H1 (cell line): ENCODE measurements at regions not wholly inside any gene's neighbourhood (a gene's known extent, or its start where the extent isn't known, plus 50 kb on each side); places are given as distances from the start of the nearest gene placed in this dataset.

Experiments used
- CTCF ChIA-PET: fragments of 300-600 bp; sonication (Branson Sonifier 250); formaldehyde crosslinking; loops from one replicate; lab custom pipeline; 2021; ENCODE audit not compliant: partially characterized antibody; lab: Charles Lee
- POLR2A ChIA-PET: fragments of 300-600 bp; sonication (Branson Sonifier 250); formaldehyde crosslinking; loops from one replicate; lab custom pipeline; 2021; ENCODE audit warnings: inconsistent platforms; ENCODE audit not compliant: partially characterized antibody; lab: Charles Lee
- DNase-seq, 2 experiments: peaks; one replicate each; pipeline versions ENCODE4 v3.0.0 to v3.0.0-alpha.2; 2010 to 2022; ENCODE audit warnings: low spot score in 2 of 2, low read depth in 1 of 2, mixed read lengths in 1 of 2
- FAIRE-seq: peaks from 2 replicates; lab custom pipeline; 2011; peaks lifted over from hg19 to GRCh38; lab: Jason Lieb, UNC
- H2AFZ ChIP-seq: 2 replicates; pipeline ENCODE4 v1.8.1; 2012; ENCODE audit warnings: low read length, inconsistent platforms
- H2AK5ac ChIP-seq: 2 replicates; pipeline ENCODE4 v1.6.1; 2013; ENCODE audit warnings: low read depth, low read length
- H2BK120ac ChIP-seq: replicated peaks from 2 replicates; pipeline ENCODE3; 2013; ENCODE audit warnings: low read depth, low read length, inconsistent platforms
- H2BK12ac ChIP-seq: 2 replicates; pipeline ENCODE4 v1.6.1; 2013; ENCODE audit warnings: low read depth, low read length
- H2BK15ac ChIP-seq: 2 replicates; pipeline ENCODE4 v1.6.1; 2013; ENCODE audit warnings: low read length
- H2BK20ac ChIP-seq: 2 replicates; pipeline ENCODE4 v1.6.1; 2013; ENCODE audit warnings: low read length
- H2BK5ac ChIP-seq: 2 replicates; pipeline ENCODE4 v1.6.1; 2013; ENCODE audit warnings: low read depth, low read length
- H3K14ac ChIP-seq: 2 replicates; pipeline ENCODE4 v1.6.1; 2013; ENCODE audit warnings: inconsistent platforms; ENCODE audit not compliant: insufficient read length
- H3K18ac ChIP-seq: 2 replicates; pipeline ENCODE4 v1.6.1; 2013; ENCODE audit warnings: low read length; ENCODE audit errors: extremely low read depth
- H3K23ac ChIP-seq: 2 replicates; pipeline ENCODE4 v1.6.1; 2013; ENCODE audit warnings: inconsistent platforms; ENCODE audit not compliant: insufficient read length
- H3K23me2 ChIP-seq: 2 replicates; pipeline ENCODE4 v1.6.1; 2013; ENCODE audit warnings: low read depth, low read length
- H3K27ac ChIP-seq: 2 replicates; pipeline ENCODE4 v1.6.1; 2011; ENCODE audit warnings: low read depth, low read length, inconsistent platforms
- H3K27me3 ChIP-seq, 4 experiments: replicated peaks in 1 of 4; 1 replicate in 1 of 4; 2 replicates in 3 of 4; pipeline versions ENCODE4 v1.6.1 to v1.8.1; 2011 to 2013; ENCODE audit warnings: low read length in 3 of 4, mild to moderate bottlenecking in 3 of 4, inconsistent platforms in 2 of 4, mixed read lengths in 2 of 4, moderate library complexity in 1 of 4; ENCODE audit not compliant: control insufficient read depth in 3 of 4, insufficient read depth in 3 of 4; ENCODE audit errors: extremely low read depth in 1 of 4
- H3K36me3 ChIP-seq, 4 experiments: 2 replicates each; pipeline versions ENCODE4 v1.6.1 to v1.8.1; 2011 to 2013; ENCODE audit warnings: mild to moderate bottlenecking in 4 of 4, low read length in 3 of 4, moderate library complexity in 2 of 4, control low read depth in 1 of 4, inconsistent platforms in 1 of 4; ENCODE audit not compliant: insufficient read depth in 4 of 4, control insufficient read depth in 2 of 4
- H3K4ac ChIP-seq: replicated peaks from 2 replicates; pipeline ENCODE3; 2013; ENCODE audit warnings: low read length, low read depth, mixed read lengths, inconsistent platforms; ENCODE audit not compliant: insufficient read length
- H3K4me1 ChIP-seq, 4 experiments: replicated peaks in 1 of 4; 1 replicate in 1 of 4; 2 replicates in 3 of 4; pipeline versions ENCODE4 v1.6.1 to v1.8.1; 2011 to 2013; ENCODE audit warnings: low read length in 3 of 4, inconsistent platforms in 2 of 4, mixed read lengths in 1 of 4; ENCODE audit not compliant: insufficient read depth in 4 of 4, control insufficient read depth in 3 of 4
- H3K4me2 ChIP-seq, 2 experiments: 2 replicates each; pipeline versions ENCODE4 v1.6.1 to v1.8.1; 2011 to 2013; ENCODE audit warnings: low read depth in 2 of 2, low read length in 2 of 2, control low read depth in 1 of 2, inconsistent platforms in 1 of 2, mild to moderate bottlenecking in 1 of 2; ENCODE audit not compliant: insufficient read depth in 1 of 2
- H3K4me3 ChIP-seq, 4 experiments: fragments of 200-600, 300-600 bp in 1 of 4; sonication (generic), shearing (Covaris generic), sonication (Bioruptor Twin) in 1 of 4; 2 replicates each; pipeline versions ENCODE4 v1.5.1 to v1.8.1; 2011 to 2016; ENCODE audit warnings: low read length in 4 of 4, low read depth in 3 of 4, control low read depth in 2 of 4, inconsistent platforms in 2 of 4, mild to moderate bottlenecking in 2 of 4, mixed read lengths in 1 of 4, moderate library complexity in 1 of 4; ENCODE audit not compliant: insufficient read depth in 2 of 4; ENCODE audit errors: extremely low read depth in 1 of 4
- H3K56ac ChIP-seq: replicated peaks from 2 replicates; pipeline ENCODE3; 2013; ENCODE audit warnings: low read depth, mild to moderate bottlenecking, mixed read lengths, low read length, inconsistent platforms; ENCODE audit not compliant: insufficient read length
- H3K79me1 ChIP-seq: 2 replicates; pipeline ENCODE4 v1.6.1; 2013; ENCODE audit warnings: low read depth, low read length, control low read depth
- H3K79me2 ChIP-seq, 2 experiments: 2 replicates each; pipeline versions ENCODE4 v1.6.1 to v1.8.1; 2012 to 2013; ENCODE audit warnings: low read length in 2 of 2, mild to moderate bottlenecking in 2 of 2, inconsistent platforms in 1 of 2; ENCODE audit not compliant: insufficient read depth in 2 of 2, control insufficient read depth in 1 of 2
- H3K9ac ChIP-seq, 4 experiments: replicated peaks in 1 of 4; 1 replicate in 1 of 4; 2 replicates in 3 of 4; pipeline versions ENCODE4 v1.6.1 to v1.8.1; 2011 to 2013; ENCODE audit warnings: low read depth in 3 of 4, low read length in 3 of 4, control low read depth in 2 of 4, mild to moderate bottlenecking in 2 of 4, moderate library complexity in 2 of 4, inconsistent platforms in 1 of 4; ENCODE audit errors: extremely low read depth in 1 of 4
- H3K9me3 ChIP-seq, 2 experiments: 2 replicates each; pipeline versions ENCODE4 v1.6.1 to v1.8.1; 2012 to 2013; ENCODE audit warnings: mild to moderate bottlenecking in 2 of 2, moderate library complexity in 2 of 2, control low read depth in 1 of 2, inconsistent platforms in 1 of 2, low read depth in 1 of 2, low read length in 1 of 2, mixed read lengths in 1 of 2; ENCODE audit not compliant: insufficient read depth in 2 of 2
- H4K20me1 ChIP-seq, 2 experiments: replicated peaks in 1 of 2; 2 replicates each; pipeline versions ENCODE3 to v1.8.1; 2011 to 2013; ENCODE audit warnings: inconsistent platforms in 2 of 2, low read length in 2 of 2, mild to moderate bottlenecking in 1 of 2; ENCODE audit not compliant: insufficient read depth in 2 of 2, control insufficient read depth in 1 of 2
- H4K5ac ChIP-seq: 2 replicates; pipeline ENCODE4 v1.6.1; 2013; ENCODE audit warnings: low read length, low read depth, mixed read lengths, inconsistent platforms; ENCODE audit not compliant: insufficient read length
- H4K8ac ChIP-seq: 2 replicates; pipeline ENCODE4 v1.8.0; 2013; ENCODE audit warnings: mild to moderate bottlenecking, moderate library complexity, low read length, inconsistent platforms; ENCODE audit not compliant: insufficient read depth; ENCODE audit errors: extremely low read depth
- H4K91ac ChIP-seq: replicated peaks from 2 replicates; pipeline ENCODE3; 2013; ENCODE audit warnings: low read length, mixed read lengths, inconsistent platforms; ENCODE audit not compliant: insufficient read length
- CHD1 ChIP-seq: IDR thresholded peaks from 2 replicates; pipeline ENCODE4 v1.6.1; 2012; ENCODE audit warnings: low read depth, low read length, improper control_type of control experiment
- CTCF ChIP-seq, 3 experiments: IDR thresholded peaks; 1 replicate in 2 of 3; 2 replicates in 1 of 3; pipeline versions ENCODE4 v1.5.1 to v1.6.1; 2011; ENCODE audit warnings: low read length in 3 of 3, mild to moderate bottlenecking in 3 of 3, inconsistent platforms in 2 of 3, low read depth in 1 of 3, moderate library complexity in 1 of 3; ENCODE audit not compliant: insufficient read depth in 1 of 3; ENCODE audit errors: control extremely low read depth in 1 of 3
- RAD21 ChIP-seq, 2 experiments: IDR thresholded peaks in 1 of 2; conservative IDR thresholded peaks in 1 of 2; 2 replicates each; pipeline ENCODE4 v1.6.1; 2011; ENCODE audit warnings: low read depth in 2 of 2, low read length in 2 of 2, improper control_type of control experiment in 1 of 2, inconsistent platforms in 1 of 2, mild to moderate bottlenecking in 1 of 2, moderate library complexity in 1 of 2
- WGBS, 2 experiments: shearing (Covaris generic) in 1 of 2; methylation state at CpG; one replicate each; pipeline versions ENCODE4 v1.1.6 to v1.1.7; 2013 to 2015; ENCODE audit warnings: low lambda C conversion rate in 2 of 2, mixed read lengths in 2 of 2, inconsistent platforms in 1 of 2, low coverage in 1 of 2, missing lambda C conversion rate in 1 of 2; ENCODE audit not compliant: insufficient replicate concordance in 2 of 2, insufficient coverage in 1 of 2, insufficient read length in 1 of 2; ENCODE audit errors: extremely low coverage in 1 of 2, missing lambda C conversion rate in 1 of 2; 5-methylcytosine and 5-hydroxymethylcytosine counted together
- TF ChIP-seq, protein P1 (sequence below): IDR thresholded peaks from 2 replicates; pipeline ENCODE4 v1.6.1; 2011; ENCODE audit warnings: low read length, improper control_type of control experiment

GRCh38 chr3:163622384-163622783 lies 1455.9 kb downstream of the SI start:
- H3K27ac ChIP-seq = no peak overlapping the region
- no peak overlapping the region for H2BK5ac ChIP-seq
- no peak overlapping the region for H3K4ac ChIP-seq
- no peaks in the 10 kb centered on the region for H3K4me1 ChIP-seq
- H3K4me2 ChIP-seq = no peak overlapping the region
- H2AFZ ChIP-seq = no peak overlapping the region; the same call in 1 of the 2 replicates
- POLR2A ChIA-PET = no interaction called here
- H4K8ac ChIP-seq = no peak overlapping the region
- no peaks in the 10 kb centered on the region for H4K20me1 ChIP-seq
- TF ChIP-seq RAD21 (IDR thresholded peaks at IDR 0.05 in 1 of 2, conservative IDR thresholded peaks at IDR 0.05 in 1 of 2; ENCODE audit: low read depth in 2 of 2, low read length in 2 of 2) (peak; percentile 86 to 88), CHD1 (no peak), CTCF (IDR thresholded peaks at IDR 0.05; ENCODE audit: control extremely low read depth in 1 of 3, insufficient read depth in 1 of 3, low read depth in 1 of 3, low read length in 3 of 3) (peak; percentile 35 to 97 (median 83))
- TF ChIP-seq, protein P1, sequence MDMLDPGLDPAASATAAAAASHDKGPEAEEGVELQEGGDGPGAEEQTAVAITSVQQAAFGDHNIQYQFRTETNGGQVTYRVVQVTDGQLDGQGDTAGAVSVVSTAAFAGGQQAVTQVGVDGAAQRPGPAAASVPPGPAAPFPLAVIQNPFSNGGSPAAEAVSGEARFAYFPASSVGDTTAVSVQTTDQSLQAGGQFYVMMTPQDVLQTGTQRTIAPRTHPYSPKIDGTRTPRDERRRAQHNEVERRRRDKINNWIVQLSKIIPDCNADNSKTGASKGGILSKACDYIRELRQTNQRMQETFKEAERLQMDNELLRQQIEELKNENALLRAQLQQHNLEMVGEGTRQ = no peak
- no peak overlapping the region for H2BK120ac ChIP-seq
- H2BK12ac ChIP-seq = no peak overlapping the region
- no peak overlapping the region for H3K9ac ChIP-seq
- H4K91ac ChIP-seq = no peak overlapping the region
- H3K79me2 ChIP-seq = no peaks in the 10 kb centered on the region
- DNase-seq (peak; percentile 10 to 48), FAIRE-seq (peak; percentile 89)
- no peak overlapping the region for H3K4me3 ChIP-seq
- no peak overlapping the region for H2BK20ac ChIP-seq
- no peak overlapping the region for H3K14ac ChIP-seq
- no peaks in the 10 kb centered on the region for H3K36me3 ChIP-seq
- H2AK5ac ChIP-seq = no peak overlapping the region
- no peaks in the 10 kb centered on the region for H3K23me2 ChIP-seq
- no peak overlapping the region for H4K5ac ChIP-seq
- H3K18ac ChIP-seq = no peak overlapping the region
- no peak overlapping the region for H3K56ac ChIP-seq
- no peaks in the 10 kb centered on the region for H3K27me3 ChIP-seq
- CTCF ChIA-PET = interaction anchor here (0.7 to 1.6 kb wide), 7 partner anchors 9 to 565 kb away, joined by 3 to 5 read pairs (median 3); no protein-coding TSS in a partner anchor
- 76% methylated on average over 3 of the region's 3 CpGs; no CpG with 5 or more reads in 1 of the 2 experiments for WGBS, 2 experiments
- H2BK15ac ChIP-seq = no peak overlapping the region
- no peak overlapping the region for H3K23ac ChIP-seq
- H3K9me3 ChIP-seq = no peaks in the 10 kb centered on the region
- no peaks in the 10 kb centered on the region for H3K79me1 ChIP-seq
